ENCODE measurements at regions not wholly inside any gene's neighbourhood (a gene's known extent, or its start where the extent isn't known, plus 50 kb on each side); places are given as distances from the start of the nearest gene placed in this dataset.

- Mint-ChIP-seq H3K36me3 (ENCODE audit: insufficient read depth) (peaks cover 3% of the 10 kb centered on the region), H3K27me3 (peaks cover 7% of the 10 kb centered on the region), H3K9me3 (ENCODE audit: low read depth) (peaks cover 13% of the 10 kb centered on the region), H3K4me3 (ENCODE audit: low read depth) (no peak overlapping the region), H3K4me1 (ENCODE audit: low read depth) (no peaks in the 10 kb centered on the region), H3K27ac (no peak overlapping the region)
- TF ChIP-seq CTCF (IDR thresholded peaks at IDR 0.05; ENCODE audit: unreplicated experiment) = no peak
- no peak for DNase-seq (ENCODE audit: low spot score, unreplicated experiment)
Observed at GRCh38 chr3:54071601-54072000, 50.8 kb upstream of the CACNA2D3 start.

GRCh38 chr3:54069961-54070360, 52.4 kb upstream of the CACNA2D3 start:
- Mint-ChIP-seq H3K9me3 (ENCODE audit: low read depth) (peaks cover 13% of the 10 kb centered on the region), H3K27ac (no peak overlapping the region), H3K4me1 (ENCODE audit: low read depth) (peaks cover 2% of the 10 kb centered on the region), H3K27me3 (peaks cover 4% of the 10 kb centered on the region), H3K4me3 (ENCODE audit: low read depth) (no peak overlapping the region), H3K36me3 (ENCODE audit: insufficient read depth) (peaks cover 3% of the 10 kb centered on the region)
- no peak for TF ChIP-seq CTCF (IDR thresholded peaks at IDR 0.05; ENCODE audit: unreplicated experiment)
- DNase-seq (ENCODE audit: low spot score, unreplicated experiment) = no peak

DNA sequence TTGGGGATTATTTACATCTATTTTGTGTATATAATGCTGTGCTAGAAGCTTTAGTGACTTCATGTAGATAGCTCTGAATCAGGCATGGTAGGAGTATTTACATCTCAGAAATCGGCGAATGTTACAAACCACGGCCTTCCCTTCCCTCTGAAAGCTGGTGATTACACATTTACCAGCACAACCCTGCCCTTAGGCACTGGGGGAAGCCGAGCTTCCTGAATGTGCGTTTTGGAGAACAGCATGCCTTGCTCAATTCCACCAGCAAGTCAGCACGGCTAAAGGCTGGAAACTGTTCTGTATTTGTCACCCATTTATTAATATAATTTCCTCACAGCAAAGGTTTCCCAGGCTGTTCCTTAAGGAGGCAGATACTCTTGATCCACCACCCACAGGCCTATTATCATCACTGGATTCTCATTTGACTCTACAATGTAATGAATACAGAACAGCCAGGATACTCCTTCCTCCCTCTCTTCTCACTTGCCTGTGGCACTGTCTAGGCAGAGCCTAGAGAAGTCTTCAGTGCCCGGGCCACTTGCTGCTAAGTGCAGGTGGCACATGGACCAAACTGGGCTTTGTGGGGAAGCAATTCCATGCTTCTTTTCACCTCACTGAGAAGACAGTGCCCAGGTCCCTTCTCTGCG, 55.2 kb upstream of the CACNA2D3 start:
- no peak for TF ChIP-seq CTCF (IDR thresholded peaks at IDR 0.05; ENCODE audit: unreplicated experiment)
- peaks cover 3% of the 10 kb centered on the region for H3K4me1 Mint-ChIP-seq (ENCODE audit: low read depth)
- DNase-seq (ENCODE audit: low spot score, unreplicated experiment) = no peak
- peaks cover 13% of the 10 kb centered on the region for H3K27me3 Mint-ChIP-seq
- H3K36me3 Mint-ChIP-seq (ENCODE audit: insufficient read depth) = peaks cover 3% of the 10 kb centered on the region
- H3K27ac Mint-ChIP-seq = no peak overlapping the region
- peaks cover 13% of the 10 kb centered on the region for H3K9me3 Mint-ChIP-seq (ENCODE audit: low read depth)
- H3K4me3 Mint-ChIP-seq (ENCODE audit: low read depth) = no peak overlapping the region

- no peak overlapping the region for H3K27ac Mint-ChIP-seq
- no peak for TF ChIP-seq CTCF (IDR thresholded peaks at IDR 0.05; ENCODE audit: unreplicated experiment)
- H3K4me1 Mint-ChIP-seq (ENCODE audit: low read depth) = peaks cover 3% of the 10 kb centered on the region
- H3K9me3 Mint-ChIP-seq (ENCODE audit: low read depth) = peaks cover 13% of the 10 kb centered on the region
- peaks cover 3% of the 10 kb centered on the region for H3K36me3 Mint-ChIP-seq (ENCODE audit: insufficient read depth)
- H3K27me3 Mint-ChIP-seq = peaks cover 15% of the 10 kb centered on the region
- no peak for DNase-seq (ENCODE audit: low spot score, unreplicated experiment)
- no peak overlapping the region for H3K4me3 Mint-ChIP-seq (ENCODE audit: low read depth)
Observed at GRCh38 chr3:54066253-54066652, 56.1 kb upstream of the CACNA2D3 start.

GRCh38 chr3:54065586-54065985, 56.8 kb upstream of the CACNA2D3 start:
- no peak for TF ChIP-seq CTCF (IDR thresholded peaks at IDR 0.05; ENCODE audit: unreplicated experiment)
- Mint-ChIP-seq H3K4me3 (ENCODE audit: low read depth) (no peak overlapping the region), H3K36me3 (ENCODE audit: insufficient read depth) (peaks cover 1% of the 10 kb centered on the region), H3K27ac (no peak overlapping the region), H3K9me3 (ENCODE audit: low read depth) (peaks cover 8% of the 10 kb centered on the region), H3K4me1 (ENCODE audit: low read depth) (peaks cover 3% of the 10 kb centered on the region), H3K27me3 (peaks cover 15% of the 10 kb centered on the region)
- no peak for DNase-seq (ENCODE audit: low spot score, unreplicated experiment)
